Activated CD4-positive, CD25-positive, alpha-beta regulatory T cell (primary cell): ENCODE measurements at regions not wholly inside any gene's neighbourhood (a gene's known extent, or its start where the extent isn't known, plus 50 kb on each side); places are given as distances from the start of the nearest gene placed in this dataset.
A peak's percentile ranks its signal among the peaks of the same experiment; 100 is the strongest.
"Not testable (repeated sequence)": the region's sequence is repeated elsewhere in the genome, so short reads cannot be mapped to it uniquely, and the experiment has no call there.

Source experiments
- DNase-seq, 4 experiments: peaks; one replicate each; lab custom pipeline; 2025; lab: John Stamatoyannopoulos, UW

DNA sequence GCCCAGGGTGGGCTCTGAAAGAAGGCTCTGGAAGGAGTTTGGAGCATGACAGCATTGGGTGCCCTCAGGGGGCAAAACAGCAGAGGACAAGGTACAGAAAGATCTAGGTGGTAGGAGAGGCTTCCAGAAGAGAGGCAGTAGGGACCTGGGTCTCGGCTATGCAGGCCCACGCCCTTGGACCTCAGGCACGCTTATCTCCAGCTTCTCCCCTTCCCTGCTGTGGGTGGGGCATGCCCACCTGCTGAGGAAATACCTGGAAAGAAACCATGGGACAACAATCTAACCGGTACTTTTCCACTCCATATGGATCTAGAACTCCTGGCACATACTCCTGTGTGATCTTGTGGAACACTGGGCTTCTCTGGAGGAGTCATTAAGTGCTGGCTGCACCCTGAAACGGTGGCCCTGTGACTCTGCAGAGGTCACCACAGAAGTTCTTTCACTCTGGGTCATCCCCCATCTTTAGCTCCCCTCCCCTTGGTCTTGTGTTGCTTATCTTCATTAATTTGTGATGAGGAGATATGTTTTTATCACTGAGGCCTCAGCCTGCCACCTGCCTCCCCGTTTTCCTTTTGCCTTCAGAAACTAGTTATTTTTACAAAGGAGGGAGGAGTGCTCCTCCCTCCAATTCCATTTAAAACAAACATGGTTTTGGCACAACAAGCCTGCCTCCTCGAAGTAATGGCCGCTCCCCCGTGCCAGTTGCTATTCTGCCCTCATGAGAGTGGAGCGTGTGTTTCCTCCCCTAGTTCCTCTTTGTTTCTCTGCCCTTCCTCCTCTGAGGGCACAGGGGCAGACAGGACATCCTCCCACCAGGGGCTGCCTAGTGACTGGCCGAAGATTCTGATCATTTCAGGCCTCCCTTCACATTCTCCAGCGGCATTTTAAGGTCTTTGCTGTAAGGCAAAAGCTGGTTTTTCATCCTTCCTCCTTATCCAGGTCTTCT is 78.0 kb upstream of the ATP5PO start:
- no peak for DNase-seq

- DNase-seq: not testable (repeated sequence)
Observed at GRCh38 chr21:33992412-33992811, 76.8 kb upstream of the ATP5PO start.

DNA sequence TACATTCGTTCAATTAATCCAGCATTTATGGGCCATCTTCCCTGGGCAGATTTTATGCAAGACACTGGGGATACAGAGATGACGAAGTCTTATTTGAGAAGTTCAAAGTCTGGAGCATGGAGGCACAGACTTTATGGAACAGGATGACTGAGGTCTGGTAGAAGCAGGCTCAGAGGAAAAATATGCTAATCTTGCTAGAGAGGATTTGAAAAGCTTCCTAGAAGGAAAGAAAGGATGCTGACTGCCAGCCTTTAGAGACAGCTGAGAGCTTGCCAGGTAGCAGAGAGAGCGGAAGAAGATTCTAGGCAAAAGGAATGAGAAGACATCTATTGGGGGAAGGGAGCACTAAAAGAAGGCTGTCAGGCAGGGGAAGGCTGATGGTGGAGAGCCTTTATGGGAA is 75.5 kb upstream of the ATP5PO start:
- no peak for DNase-seq

DNA sequence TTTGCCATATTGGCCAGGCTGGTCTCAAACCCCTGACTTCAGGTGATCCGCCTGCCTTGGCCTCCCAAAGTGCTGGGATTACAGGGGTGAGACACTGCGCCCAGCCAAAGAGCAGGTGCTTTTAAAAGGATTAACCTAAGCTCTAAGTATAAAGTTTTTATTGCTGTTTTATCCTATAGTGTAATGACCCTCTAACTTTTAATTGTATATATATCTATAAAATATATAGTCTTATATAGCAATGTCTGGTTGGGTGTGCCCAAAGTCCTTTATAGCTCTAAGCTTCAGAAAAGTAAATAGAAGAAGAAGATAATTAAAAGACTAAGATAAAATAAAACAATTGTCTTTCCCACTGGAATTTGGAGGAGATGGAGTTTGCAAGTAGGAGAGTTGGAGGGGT is 73.8 kb upstream of the ATP5PO start:
- no peak for DNase-seq

- DNase-seq: no peak
Observed at GRCh38 chr21:33988237-33989017, 72.8 kb upstream of the ATP5PO start.

GRCh38 chr21:33987461-33987860 is 71.9 kb upstream of the ATP5PO start:
- no peak for DNase-seq

GRCh38 chr21:33985117-33986050 is 69.8 kb upstream of the ATP5PO start:
- DNase-seq: no peak

DNA sequence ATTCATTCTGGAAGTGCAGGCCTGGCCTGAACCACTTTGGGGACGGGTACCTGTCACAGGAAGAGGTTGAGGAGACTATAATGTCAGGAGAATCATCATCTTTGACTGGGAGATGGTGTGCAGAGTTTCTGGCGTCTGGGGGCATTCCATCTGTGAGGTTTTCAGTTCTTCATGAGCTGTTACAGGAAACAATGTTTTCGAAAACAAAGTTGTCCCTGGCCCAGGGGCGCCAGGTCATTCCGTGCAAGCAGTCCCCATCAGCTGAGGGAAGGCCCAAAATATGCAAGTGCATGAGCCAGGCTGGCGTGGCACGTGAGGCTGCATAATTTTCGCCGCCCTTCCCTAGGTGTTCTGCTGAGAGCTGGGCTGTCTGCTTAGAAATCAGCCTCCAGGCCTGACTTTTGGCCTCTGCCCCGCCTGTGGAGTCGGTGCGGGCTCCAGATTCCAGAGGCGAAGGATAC is 68.4 kb upstream of the ATP5PO start:
- no peak for DNase-seq

DNA sequence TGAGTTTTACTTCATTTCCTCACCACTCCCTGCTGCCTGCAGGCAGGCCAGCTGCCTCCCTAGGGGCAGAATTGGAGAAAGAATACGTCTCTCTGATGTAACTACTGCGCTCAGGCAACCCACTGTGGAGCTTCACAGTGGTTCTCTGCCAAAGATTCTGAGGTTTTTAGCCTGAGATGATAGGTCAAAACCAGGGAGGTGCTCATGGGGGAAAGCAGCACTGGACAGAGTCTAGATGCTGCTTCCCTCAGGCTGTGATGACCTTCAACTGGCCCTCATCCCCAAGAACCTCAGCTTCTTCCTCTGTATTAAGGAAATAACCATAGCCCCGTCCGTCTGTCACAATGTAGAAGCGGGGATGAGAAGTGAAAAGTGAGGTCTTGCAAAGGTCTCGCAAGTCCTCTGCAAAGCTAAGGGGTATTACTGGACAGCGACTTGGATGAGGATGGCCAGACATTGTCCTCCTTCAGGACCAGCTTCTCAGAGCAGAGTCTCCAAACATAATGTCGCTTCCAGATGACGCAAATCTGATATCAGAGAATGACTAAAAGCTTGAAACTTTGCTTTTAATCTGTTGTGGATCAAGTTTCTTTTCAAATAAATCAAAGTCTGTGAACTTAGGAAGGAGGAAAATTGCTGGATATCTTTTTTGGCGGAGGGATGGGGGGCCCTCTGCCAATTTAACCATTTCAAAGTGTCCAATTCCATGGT is 65.9 kb upstream of the ATP5PO start:
- no peak for DNase-seq

GRCh38 chr21:33980276-33980916 is 64.8 kb upstream of the ATP5PO start:
- no peak for DNase-seq

DNA sequence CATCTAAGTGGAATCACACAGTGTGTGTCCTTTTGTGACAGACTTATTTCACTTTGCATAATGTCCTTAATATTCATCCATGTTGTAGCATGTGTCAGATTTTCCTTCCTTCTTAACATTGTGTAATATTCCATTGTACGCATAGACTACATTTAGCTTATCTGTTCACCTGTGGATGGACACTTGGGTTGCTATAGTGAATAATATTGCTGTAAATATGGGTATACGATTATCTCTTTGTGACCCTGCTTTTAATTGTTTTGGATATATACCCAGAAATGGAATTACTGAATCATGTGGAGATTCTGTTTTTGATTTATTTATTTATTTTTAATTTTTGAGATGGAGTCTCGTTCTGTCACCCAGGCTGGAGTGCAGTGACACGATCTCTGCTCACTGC is 63.0 kb upstream of the ATP5PO start:
- no peak for DNase-seq

GRCh38 chr21:33977721-33978369 is 62.2 kb upstream of the ATP5PO start:
- DNase-seq: no peak

DNA sequence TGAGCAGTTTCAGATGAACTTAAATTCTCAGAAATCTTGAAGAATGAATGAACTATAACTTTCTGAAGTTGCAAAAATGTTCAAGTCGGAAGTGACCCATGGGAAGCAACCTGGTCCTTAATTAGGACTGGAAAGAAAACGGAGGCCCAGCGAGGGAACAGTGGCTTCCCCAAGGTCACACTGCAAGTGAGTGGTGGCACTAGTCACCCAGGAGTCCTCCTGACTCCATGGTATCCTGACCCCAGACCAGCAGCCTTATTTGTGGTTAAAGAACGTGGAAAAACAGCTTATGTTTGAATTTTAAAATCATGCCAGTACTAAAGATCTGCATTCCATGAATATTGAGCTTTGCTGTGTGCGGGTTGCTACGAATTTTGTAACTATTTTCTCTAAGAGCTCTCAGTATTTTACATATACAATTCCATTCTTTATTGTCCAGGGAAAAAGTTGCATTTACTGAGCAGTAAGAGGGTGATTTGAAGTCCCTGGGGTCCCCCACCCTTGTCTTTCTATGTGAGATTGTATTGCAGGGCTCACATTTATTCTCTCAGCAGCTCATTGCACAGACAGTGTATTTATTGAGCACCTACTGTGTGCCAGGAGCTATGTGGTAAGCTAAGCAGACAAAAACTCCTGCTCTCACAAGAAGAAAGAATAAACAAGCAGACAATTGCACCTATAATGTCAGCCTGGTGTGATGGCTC is 61.6 kb upstream of the ATP5PO start:
- no peak for DNase-seq

DNA sequence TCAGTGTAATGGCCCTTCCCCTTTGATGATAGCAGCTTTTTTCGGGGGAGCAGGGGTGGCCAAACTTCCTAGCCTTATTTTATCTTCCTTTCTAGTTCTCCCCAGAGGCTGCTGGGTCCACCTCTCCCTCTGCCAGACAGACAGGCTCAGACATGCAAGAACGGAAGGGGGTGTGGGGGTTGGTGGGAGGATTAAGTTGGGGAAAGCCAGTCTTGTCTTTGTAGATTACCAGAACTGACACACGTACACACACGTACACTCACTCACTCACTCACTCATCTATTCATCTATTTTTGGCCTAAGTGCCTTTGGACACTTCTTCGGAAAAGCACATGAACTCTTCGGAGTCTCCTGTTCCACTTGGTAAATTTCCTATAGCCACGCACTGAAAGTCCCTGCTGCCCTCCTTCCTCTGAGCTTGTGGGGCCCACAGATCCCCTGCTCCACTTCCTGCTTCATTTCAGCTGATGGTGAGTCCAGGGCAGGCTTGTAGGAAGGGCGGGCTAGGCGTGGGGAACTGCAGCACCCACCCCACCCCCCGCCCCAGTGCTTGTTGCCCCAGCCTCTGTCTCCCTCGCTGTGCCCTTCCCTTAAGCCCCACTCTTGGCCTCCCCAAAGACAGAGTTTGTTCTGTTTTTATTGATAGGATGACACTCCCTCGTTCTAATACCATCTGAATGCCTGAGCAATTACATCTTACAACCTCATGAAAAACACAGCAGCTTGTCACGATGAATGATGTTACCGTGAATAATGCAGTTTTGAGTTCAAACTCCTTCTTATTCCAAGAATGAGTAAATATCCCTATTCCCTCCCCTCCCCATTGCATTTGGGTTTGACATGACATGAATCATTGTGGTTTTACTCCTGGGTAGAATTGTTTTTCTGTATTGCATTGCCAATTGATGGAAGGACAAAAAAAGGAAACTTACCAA is 60.7 kb upstream of the ATP5PO start:
- DNase-seq: peak in 1 of 4 experiments; percentile 15

- peak; percentile 9 to 23 (median 16) for DNase-seq
Observed at GRCh38 chr21:33975548-33976081, 60.0 kb upstream of the ATP5PO start.

DNA sequence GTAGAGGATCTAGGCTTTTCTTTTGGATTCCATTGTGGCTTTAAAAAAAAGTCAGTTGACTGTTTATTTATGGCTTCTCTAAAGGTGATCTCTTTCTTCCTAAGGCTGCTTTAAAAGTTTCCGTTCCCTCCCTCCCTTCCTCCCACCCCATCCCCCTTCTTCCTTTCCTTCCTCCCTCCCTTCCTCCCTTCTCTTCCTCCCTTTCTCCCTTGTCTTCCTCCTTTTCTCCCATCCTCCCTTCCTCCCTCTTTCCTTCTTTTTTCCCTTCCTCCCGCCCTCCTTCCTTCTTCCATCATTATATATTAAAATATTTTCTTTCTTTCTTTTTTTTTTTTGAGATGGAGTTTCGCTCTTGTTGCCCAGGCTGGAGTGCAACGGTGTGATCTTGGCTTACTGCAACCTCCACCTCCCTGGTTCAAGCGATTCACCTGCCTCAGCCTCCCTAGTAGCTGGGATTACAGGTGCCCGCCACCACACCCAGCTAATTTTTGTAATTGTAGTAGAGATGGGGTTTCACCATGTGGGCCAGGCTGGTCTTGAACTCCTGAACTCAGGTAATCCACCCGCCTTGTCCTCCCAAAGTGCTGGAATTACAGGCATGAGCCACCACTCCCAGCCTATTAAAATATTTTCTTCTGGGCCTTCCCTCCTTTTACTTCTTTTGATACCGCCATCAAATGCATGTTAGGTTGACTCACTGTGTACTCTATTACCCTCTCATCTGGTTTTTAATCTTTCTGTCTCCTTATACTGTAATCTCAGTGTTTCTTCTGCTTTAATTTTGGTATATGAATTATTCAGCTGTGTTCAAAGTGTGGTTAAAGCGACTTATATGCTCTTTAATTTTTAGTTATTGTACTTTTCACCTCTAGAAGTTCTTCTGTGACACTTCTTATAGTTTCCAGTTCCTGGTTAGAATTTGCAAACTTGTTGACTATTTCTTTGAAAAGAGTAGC is 59.2 kb upstream of the ATP5PO start:
- DNase-seq: no peak

DNA sequence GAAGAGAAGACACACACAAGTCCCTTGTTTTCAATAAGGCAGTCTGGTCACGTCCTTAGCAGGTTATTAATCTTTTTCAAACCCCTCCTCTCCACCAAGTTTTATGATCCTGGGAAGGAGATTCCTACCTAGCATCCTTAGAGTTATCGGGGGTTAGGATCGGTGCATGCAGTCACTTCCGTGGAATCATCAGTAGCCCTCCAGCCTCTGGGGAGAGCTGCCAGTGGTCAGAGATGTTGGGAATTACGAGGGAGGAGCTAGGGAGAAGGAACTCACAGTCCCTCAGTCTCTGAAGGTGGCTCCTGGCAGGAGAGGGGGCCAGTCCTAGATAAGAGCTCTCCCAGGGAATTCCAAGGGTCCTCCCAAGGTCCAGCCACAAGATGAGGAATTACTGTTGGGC is 57.7 kb upstream of the ATP5PO start:
- no peak for DNase-seq
